BJ (cell line): ENCODE measurements at regions not wholly inside any gene's neighbourhood (a gene's known extent, or its start where the extent isn't known, plus 50 kb on each side); places are given as distances from the start of the nearest gene placed in this dataset.

Experiments used
- CTCF ChIA-PET: fragments of 350-600 bp; formaldehyde crosslinking; extraction: SDS; loops from one replicate; lab custom pipeline; 2021; ENCODE audit warnings: antibody characterized with exemption, inconsistent platforms; lab: Yijun Ruan, JAX
- POLR2A ChIA-PET: fragments of 300-600 bp; sonication (Branson Sonifier 250); formaldehyde crosslinking; extraction: SDS; loops from one replicate; lab custom pipeline; 2021; ENCODE audit warnings: antibody characterized with exemption; lab: Charles Lee
- DNase-seq: peaks from one replicate; pipeline ENCODE4 v3.0.0-alpha.2; 2011; ENCODE audit warnings: low read depth
- H3K27me3 ChIP-seq: 2 replicates; pipeline ENCODE4 v1.6.0; 2011; ENCODE audit warnings: low read length; ENCODE audit not compliant: control insufficient read depth, insufficient read depth
- H3K36me3 ChIP-seq: 2 replicates; pipeline ENCODE4 v1.5.1; 2011; ENCODE audit warnings: low read length; ENCODE audit not compliant: control insufficient read depth, insufficient read depth
- H3K4me3 ChIP-seq: 2 replicates; pipeline ENCODE4 v1.5.1; 2011; ENCODE audit warnings: low read depth, mild to moderate bottlenecking, control low read depth, low read length
- TF ChIP-seq, protein P1 (sequence below): IDR thresholded peaks from 2 replicates; pipeline ENCODE4 v1.5.1; 2011; ENCODE audit warnings: low read depth, mild to moderate bottlenecking, control low read depth, inconsistent platforms, low read length, moderate library complexity; ENCODE audit not compliant: insufficient read depth

DNA sequence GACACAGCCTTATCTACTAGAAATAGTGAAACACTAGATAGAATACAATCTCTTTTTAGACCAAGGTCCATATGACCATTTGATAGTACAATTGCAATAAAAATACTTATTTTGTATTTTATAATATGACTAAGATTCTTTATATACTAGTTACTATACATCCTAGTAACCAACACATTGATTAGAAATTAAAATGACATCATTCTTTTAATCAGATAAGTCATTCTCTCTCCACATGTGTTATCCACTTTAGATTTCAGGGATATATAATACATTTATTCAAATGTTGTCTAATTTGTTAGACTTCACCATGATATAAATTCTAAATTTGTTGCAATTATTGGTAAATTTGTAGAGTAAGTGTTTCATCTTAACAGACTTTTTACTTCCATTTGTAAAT is 276.2 kb upstream of the DPH6 start:
- TF ChIP-seq, protein P1, sequence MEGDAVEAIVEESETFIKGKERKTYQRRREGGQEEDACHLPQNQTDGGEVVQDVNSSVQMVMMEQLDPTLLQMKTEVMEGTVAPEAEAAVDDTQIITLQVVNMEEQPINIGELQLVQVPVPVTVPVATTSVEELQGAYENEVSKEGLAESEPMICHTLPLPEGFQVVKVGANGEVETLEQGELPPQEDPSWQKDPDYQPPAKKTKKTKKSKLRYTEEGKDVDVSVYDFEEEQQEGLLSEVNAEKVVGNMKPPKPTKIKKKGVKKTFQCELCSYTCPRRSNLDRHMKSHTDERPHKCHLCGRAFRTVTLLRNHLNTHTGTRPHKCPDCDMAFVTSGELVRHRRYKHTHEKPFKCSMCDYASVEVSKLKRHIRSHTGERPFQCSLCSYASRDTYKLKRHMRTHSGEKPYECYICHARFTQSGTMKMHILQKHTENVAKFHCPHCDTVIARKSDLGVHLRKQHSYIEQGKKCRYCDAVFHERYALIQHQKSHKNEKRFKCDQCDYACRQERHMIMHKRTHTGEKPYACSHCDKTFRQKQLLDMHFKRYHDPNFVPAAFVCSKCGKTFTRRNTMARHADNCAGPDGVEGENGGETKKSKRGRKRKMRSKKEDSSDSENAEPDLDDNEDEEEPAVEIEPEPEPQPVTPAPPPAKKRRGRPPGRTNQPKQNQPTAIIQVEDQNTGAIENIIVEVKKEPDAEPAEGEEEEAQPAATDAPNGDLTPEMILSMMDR: no peak
- DNase-seq: no peak
- no peaks in the 10 kb centered on the region for H3K36me3 ChIP-seq
- ChIA-PET POLR2A (no interaction called here), CTCF (no interaction called here)
- H3K4me3 ChIP-seq: no peak overlapping the region
- no peaks in the 10 kb centered on the region for H3K27me3 ChIP-seq

DNA sequence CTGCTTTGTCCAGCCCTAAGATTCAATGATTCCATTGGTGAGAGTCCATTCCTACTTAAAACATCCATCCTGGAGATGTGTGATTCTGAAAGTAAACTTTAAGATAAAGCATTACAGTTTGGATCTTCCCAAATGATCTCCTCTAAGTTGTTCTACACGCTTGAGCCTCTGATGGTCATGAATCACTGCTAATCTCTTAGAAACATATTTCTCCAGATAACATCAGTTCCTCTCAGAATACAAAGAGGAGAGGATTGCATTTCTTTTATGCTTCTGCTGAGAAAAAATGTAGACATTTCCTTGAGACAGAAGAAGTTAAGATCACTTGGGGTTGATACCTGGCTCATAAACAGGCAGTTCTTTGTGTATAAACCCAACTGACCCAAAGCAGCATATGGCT is 281.2 kb upstream of the DPH6 start:
- no peak for DNase-seq
- CTCF ChIA-PET: no interaction called here
- H3K4me3 ChIP-seq: no peak overlapping the region
- H3K36me3 ChIP-seq: no peaks in the 10 kb centered on the region
- no peaks in the 10 kb centered on the region for H3K27me3 ChIP-seq
- TF ChIP-seq, protein P1: no peak
- POLR2A ChIA-PET: no interaction called here

DNA sequence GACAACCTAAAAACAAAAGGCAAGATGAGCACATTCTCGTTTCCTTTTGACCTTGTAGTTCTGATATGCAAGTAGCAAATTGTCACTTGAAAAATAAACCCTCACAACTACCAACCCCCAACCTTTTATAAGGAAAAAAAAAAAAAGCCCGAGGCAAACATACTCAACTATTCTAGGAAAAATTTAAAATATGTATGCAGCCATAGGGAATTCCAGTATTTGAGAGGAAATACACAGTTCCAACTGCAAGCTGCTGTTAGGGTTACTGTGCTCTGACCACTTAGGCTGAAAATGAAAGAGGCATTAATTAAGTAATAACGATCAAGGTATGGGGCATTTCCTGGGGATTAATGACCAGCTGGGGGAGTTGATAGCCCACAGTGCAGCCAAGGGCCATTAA is 281.9 kb upstream of the DPH6 start:
- CTCF ChIA-PET: no interaction called here
- Histone ChIP-seq H3K36me3 (no peaks in the 10 kb centered on the region), H3K4me3 (no peak overlapping the region), H3K27me3 (no peaks in the 10 kb centered on the region)
- TF ChIP-seq, protein P1: no peak
- DNase-seq: no peak
- POLR2A ChIA-PET: no interaction called here

DNA sequence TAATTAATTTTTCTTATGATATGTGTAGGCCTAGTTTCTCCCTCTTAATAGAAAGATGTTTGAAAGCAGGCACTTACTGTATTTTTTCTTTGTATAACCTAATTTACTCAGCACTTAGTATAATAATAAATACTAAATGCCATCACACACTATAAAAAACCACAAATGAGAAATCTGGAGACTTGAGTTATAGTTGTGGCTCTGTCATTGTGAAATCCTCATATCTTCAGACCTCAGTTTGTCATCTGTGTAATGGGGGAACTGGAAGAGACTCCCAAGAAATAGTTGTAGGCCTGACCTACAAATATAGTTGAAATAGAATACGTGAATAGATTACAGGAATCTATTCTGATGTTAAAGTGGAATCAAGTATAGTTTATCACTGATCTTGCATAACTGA is 287.6 kb upstream of the DPH6 start:
- Histone ChIP-seq H3K27me3 (no peaks in the 10 kb centered on the region; the same call in 1 of the 2 replicates), H3K36me3 (no peaks in the 10 kb centered on the region), H3K4me3 (no peak overlapping the region)
- POLR2A ChIA-PET: no interaction called here
- CTCF ChIA-PET: no interaction called here
- TF ChIP-seq, protein P1: no peak
- DNase-seq: no peak

DNA sequence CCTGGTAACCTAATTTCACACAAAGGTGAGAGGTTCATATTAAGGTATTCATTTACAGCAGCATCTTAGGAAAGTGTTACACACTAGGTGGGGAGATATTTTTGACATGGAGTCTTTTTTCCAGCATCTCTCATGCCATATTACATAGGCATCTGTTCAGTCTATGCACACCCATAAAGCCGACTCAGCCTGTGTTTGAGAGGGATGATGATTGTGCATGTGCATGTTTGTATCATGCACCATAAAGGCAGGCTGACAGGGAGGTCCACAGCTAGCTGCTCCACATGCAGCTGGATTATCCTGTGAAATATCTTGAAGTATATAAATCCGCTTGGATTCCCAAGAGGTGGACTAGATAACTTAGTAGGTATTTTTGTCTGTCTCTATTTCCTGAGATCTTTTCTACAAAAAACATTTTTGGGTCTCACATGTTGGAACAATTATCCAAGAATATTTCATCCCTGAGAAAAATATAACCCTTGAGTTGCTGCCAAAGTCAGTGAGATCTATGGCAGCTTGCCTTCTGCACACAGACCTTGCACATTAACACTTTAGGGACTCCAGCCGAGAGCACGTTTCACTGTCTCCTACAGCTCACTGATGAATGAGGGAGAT is 288.4 kb upstream of the DPH6 start:
- POLR2A ChIA-PET: no interaction called here
- no peak for DNase-seq
- TF ChIP-seq, protein P1: no peak
- H3K4me3 ChIP-seq: no peak overlapping the region
- CTCF ChIA-PET: no interaction called here
- H3K27me3 ChIP-seq: no peaks in the 10 kb centered on the region; the same call in 1 of the 2 replicates
- no peaks in the 10 kb centered on the region for H3K36me3 ChIP-seq
